IPS DF 4.7 (cell line): ENCODE measurements at regions not wholly inside any gene's neighbourhood (a gene's known extent, or its start where the extent isn't known, plus 50 kb on each side); places are given as distances from the start of the nearest gene placed in this dataset.

ENCODE experiments used
- DNase-seq: peaks from one replicate; pipeline ENCODE4 v3.0.0-alpha.2; 2013; ENCODE audit warnings: low spot score; ENCODE audit errors: extremely low read depth

- DNase-seq: no peak
These were observed 102.5 kb upstream of the RIPOR2 start for GRCh38 chr6:25038300-25038699.

DNA sequence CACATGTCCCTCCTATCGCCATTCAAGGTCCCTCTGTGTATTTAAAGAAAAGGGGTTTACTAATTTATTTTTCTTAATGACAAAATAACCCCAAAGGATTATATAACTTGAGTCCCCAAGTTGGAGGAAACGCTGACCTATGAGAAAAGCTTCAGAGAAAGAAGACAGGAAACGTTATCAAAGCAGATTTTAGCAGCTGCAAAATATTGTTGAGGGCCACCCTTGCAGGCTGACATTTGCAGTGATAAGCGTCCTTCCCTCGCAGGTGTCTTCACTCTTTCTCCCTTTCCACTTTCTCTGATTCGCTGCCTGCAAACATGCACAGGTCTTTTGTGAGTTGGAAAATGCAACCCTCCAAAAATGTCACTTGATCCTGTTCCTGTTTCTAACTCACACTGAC lies 103.2 kb upstream of the RIPOR2 start:
- DNase-seq: no peak

DNA sequence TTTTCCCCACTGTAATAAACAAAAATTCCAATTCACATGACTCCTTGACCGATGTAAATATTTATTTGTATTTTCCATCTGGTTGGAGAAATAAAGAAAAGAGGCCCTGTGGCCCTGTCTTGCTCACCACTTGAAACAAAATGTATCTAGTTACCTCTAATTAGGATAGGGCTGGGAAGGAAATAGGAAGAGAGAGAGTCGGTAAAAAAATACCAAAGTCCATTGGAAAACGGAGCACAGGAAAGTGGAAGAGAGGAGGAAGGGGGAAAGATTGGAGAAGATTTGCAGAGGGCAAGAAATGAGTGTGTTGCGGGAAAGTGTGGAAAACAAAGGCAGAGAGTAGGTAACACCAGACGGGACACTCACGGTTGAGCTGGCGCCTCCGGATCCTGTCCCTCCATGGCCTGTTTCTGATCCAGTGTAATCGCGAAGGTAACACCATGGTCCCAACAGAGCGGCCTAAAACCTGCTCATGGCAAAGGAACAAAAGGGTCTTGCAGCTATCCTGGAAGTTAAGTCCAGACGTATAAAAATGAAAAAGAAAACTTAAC lies 105.8 kb upstream of the RIPOR2 start:
- DNase-seq: no peak

- DNase-seq: no peak
These were observed 106.3 kb upstream of the RIPOR2 start for GRCh38 chr6:25042036-25042521.

- DNase-seq: no peak
These were observed 106.8 kb upstream of the RIPOR2 start for GRCh38 chr6:25042536-25042935.

GRCh38 chr6:25042984-25043725 lies 107.4 kb upstream of the RIPOR2 start:
- DNase-seq: no peak

DNA sequence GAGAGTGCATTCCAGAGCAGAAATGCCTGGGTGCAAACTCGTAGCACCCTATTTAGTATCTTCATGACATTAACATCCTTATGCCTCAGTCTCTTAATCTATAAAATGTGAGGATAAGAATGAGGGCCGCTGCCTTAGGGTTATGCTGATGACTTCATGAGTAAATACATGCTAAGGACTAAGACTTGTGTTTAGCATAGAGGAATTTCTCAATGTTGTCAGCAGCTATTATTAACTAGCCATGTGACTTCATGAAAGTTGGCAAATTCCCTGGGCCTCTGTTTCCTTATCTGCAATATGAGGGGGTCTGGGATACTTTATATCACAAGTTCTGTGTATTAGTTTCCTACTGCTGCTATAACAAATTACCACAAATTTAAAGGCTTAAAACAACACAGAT lies 108.1 kb upstream of the RIPOR2 start:
- no peak for DNase-seq

DNA sequence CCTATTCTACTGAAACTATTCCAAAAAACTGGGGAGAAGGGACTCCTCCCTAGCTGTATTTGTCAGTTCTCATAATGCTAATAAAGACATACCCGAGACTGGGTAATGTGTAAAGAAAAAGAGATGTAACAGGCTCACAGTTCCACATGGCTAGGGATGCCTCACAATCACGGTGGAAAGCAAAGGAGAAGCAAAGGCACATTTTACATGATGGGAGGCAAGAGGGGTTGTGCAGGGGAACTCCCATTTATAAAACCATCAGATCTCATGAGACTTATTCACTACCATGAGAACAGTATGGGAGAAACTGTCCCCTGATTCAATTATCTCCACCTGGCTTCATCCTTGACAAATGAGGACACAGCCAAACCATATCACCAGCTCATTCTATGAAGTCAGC lies 111.2 kb upstream of the RIPOR2 start:
- DNase-seq: no peak

DNA sequence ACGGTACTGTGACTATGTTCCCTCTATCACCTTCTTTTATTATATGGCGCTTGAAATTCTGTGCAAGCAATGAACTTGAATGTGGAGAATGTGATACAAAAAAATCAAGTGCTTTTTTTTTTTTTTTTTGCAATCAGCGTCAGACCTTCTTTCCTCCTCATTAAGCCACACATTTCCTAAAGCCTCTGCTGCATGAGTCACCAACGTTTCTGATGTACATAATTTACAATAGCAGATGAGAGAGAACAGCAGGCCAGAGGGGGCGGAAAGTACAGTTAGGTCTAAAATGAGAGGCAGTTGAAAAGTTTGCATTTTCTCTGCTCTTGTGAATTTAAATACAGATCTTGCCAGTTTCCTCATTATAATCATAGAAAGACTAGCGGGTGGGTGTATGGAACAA lies 114.6 kb upstream of the RIPOR2 start:
- DNase-seq: no peak

DNA sequence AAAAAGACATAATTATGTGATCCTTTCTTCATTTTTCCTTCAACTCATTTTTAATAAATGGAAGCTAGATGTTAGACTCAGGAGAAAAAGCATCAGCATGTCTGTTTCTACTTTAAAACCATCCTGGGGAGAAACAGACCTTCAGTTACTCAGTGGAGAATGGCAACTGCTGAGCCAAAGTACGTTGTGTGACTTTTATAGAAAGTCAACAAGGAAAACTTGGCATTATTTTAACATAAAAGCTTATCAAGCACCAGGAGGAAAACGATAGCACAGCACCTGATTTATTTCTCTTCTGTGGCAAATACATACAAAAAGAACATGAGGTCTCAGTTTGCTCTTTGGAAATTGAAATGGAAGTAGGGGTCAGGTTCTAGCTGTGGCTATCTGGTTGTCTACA lies 115.3 kb upstream of the RIPOR2 start:
- no peak for DNase-seq

DNA sequence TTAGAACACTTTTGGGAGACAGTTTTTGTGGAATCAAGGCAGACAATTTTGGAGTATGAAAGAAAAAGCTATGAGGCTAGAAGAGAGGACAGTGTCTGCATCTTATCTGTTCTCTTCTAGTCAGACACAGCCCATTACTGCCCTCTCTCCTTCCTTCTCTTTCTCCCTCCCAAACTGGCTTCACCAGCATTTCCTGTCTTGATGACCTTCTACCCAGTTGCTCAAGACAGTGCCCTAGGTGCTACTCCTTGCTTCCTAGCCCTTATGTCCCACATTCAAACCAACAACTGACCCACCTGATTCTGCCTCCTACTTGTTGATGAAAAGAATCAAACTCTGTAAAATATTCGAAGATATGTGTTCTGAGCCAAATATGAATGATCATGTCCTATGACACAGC lies 116.4 kb upstream of the RIPOR2 start:
- no peak for DNase-seq

DNA sequence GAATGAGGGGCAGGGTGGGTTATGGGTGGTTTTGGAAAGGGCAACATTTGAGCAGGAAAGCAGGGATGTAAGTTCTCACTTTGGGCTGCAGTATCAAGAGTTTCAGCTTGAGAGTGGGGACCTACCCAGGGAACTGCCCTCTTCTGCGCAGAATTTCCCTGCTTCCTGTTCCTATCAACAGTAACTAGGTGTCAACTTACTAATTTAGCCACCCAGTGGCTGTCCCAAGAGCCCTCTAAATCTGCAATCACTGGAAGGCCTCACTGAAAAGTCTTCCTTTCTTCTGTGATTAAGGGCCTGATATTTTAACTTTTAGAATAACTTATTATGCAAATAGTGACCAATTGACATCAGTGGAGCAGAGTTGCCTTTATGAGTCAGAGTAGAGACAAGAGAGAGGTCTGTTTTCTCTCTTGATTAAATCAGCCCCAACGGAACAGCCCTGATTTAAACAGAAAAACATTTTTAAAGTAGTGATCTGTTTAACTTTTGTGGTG lies 118.2 kb upstream of the RIPOR2 start:
- DNase-seq: no peak

DNA sequence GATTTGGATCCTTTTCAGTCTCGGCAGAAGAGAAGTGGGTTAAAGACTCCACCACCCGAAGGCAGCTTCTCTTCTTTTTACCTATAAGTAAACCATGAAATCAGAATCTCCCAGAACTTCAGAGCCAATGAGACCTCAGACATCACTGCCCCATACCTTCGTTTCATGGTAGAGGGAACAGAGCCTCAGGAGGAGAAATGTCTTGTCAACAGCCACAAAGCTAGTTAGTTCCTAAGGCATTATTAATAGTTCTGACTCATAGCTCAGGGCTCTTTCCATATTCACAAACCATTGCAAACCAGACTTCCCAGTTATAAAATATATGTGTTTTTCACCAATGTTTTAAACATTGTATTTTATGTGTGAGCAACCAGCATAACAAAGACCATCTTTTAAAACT lies 118.7 kb upstream of the RIPOR2 start:
- no peak for DNase-seq

DNA sequence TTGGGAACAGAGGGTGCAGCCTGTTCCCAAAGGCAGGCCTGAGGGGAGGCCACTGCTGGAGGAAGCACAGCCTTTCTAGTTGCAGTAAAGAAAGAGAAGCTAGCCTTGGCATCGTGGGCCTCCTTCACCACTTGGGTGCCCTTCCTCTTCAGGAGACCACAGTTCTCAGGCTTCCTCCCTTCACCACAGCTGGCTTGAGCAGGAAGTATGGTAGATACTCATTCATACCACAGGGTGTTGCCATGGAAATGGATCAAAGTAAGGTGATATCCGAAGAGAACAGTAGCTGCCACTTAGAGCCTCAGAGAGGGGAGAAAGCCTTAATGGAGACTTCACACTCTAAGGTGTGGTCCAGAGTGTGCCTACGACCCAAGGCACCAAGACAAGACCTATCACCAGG lies 120.4 kb upstream of the RIPOR2 start:
- no peak for DNase-seq

- DNase-seq: no peak
These were observed 121.5 kb upstream of the RIPOR2 start for GRCh38 chr6:25057111-25057905.

GRCh38 chr6:25058441-25058840 lies 122.7 kb upstream of the RIPOR2 start:
- DNase-seq: no peak

GRCh38 chr6:25058941-25059340 lies 123.2 kb upstream of the RIPOR2 start:
- DNase-seq: no peak

- no peak for DNase-seq
These were observed 124.8 kb upstream of the RIPOR2 start for GRCh38 chr6:25060522-25060921.

- peak; percentile 19 for DNase-seq
These were observed 125.7 kb upstream of the RIPOR2 start for GRCh38 chr6:25061289-25061936.

GRCh38 chr6:25062070-25062811 lies 126.5 kb upstream of the RIPOR2 start:
- no peak for DNase-seq

- DNase-seq: no peak
These were observed 128.2 kb upstream of the RIPOR2 start for GRCh38 chr6:25064006-25064405.
